ENCODE measurements at regions not wholly inside any gene's neighbourhood (a gene's known extent, or its start where the extent isn't known, plus 50 kb on each side); places are given as distances from the start of the nearest gene placed in this dataset.

DNA sequence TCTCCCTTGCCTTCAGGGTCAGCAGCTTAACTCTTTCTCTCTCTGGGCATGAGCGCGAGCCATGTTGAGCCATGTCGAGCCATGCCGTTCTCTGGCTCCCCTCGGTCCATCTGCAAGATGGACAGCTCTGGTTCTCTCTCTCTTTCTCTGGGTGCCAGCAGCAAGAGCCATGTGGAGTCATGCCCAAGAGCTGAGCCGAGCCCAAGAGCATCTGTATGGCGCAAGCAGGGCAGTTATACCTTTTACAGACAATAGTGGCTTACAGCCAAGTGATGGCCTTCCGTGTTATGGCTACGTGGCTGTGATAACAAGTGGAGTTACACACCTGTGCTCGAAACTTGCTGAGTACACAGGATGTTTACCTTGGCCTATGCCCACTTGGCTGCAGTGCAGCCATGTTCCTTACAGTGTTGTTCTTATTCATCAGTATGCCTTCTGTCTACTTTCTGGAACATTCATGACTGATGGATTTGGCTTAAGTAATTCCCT is 327.7 kb downstream of the GLRX3 start:
- 76 to 81% methylated on average over 10 of the region's 10 CpGs for whole genome bisulfite sequencing, 2 donors
- Histone ChIP-seq H3K27ac (ENCODE audit: low read depth in 1 of 2, low read length in 1 of 2) (no peak overlapping the region), H3K4me3 (no peak overlapping the region), H3K9ac (ENCODE audit: insufficient read depth in 1 of 2, low read length in 2 of 2) (no peak overlapping the region), H3K36me3 (ENCODE audit: control insufficient read depth in 4 of 4, insufficient read depth in 4 of 4, low read length in 4 of 4) (no peaks in the 10 kb centered on the region), H3K9me3 (ENCODE audit: control insufficient read depth in 4 of 4, insufficient read depth in 3 of 4, low read length in 3 of 4) (peaks cover 0 to 4% (median 0%) of the 10 kb centered on the region in 4 donors), H3K4me1 (ENCODE audit: control insufficient read depth in 5 of 5, insufficient read depth in 5 of 5, low read length in 5 of 5) (no peaks in the 10 kb centered on the region), H3K27me3 (ENCODE audit: control insufficient read depth in 3 of 3, insufficient read depth in 3 of 3, low read length in 2 of 3) (no peaks in the 10 kb centered on the region)
- ATAC-seq (ENCODE audit: insufficient read depth, low FRiP score) (no peak), DNase-seq (no peak)
- no peak for TF ChIP-seq CTCF (IDR thresholded peaks at IDR 0.05; ENCODE audit: control extremely low read depth, extremely low read depth)

- DNase-seq, result no peak
- ATAC-seq (ENCODE audit: insufficient read depth, low FRiP score), result no peak
- 79 to 81% methylated on average over 7 of the region's 7 CpGs for WGBS, 2 donors
- no peak overlapping the region for H3K4me3 ChIP-seq
- H3K9me3 ChIP-seq (ENCODE audit: control insufficient read depth in 4 of 4, insufficient read depth in 3 of 4, low read length in 3 of 4), result peaks cover 0 to 7% (median 0%) of the 10 kb centered on the region in 4 donors
- no peak for TF ChIP-seq CTCF (IDR thresholded peaks at IDR 0.05; ENCODE audit: control extremely low read depth, extremely low read depth)
- no peaks in the 10 kb centered on the region for H3K27me3 ChIP-seq (ENCODE audit: control insufficient read depth in 3 of 3, insufficient read depth in 3 of 3, low read length in 2 of 3)
- H3K9ac ChIP-seq (ENCODE audit: insufficient read depth in 1 of 2, low read length in 2 of 2), result no peak overlapping the region
- H3K36me3 ChIP-seq (ENCODE audit: control insufficient read depth in 4 of 4, insufficient read depth in 4 of 4, low read length in 4 of 4), result no peaks in the 10 kb centered on the region
- H3K27ac ChIP-seq (ENCODE audit: low read depth in 1 of 2, low read length in 1 of 2), result no peak overlapping the region
- H3K4me1 ChIP-seq (ENCODE audit: control insufficient read depth in 5 of 5, insufficient read depth in 5 of 5, low read length in 5 of 5), result no peaks in the 10 kb centered on the region
These were observed 328.2 kb downstream of the GLRX3 start for GRCh38 chr10:130464426-130464825.

DNA sequence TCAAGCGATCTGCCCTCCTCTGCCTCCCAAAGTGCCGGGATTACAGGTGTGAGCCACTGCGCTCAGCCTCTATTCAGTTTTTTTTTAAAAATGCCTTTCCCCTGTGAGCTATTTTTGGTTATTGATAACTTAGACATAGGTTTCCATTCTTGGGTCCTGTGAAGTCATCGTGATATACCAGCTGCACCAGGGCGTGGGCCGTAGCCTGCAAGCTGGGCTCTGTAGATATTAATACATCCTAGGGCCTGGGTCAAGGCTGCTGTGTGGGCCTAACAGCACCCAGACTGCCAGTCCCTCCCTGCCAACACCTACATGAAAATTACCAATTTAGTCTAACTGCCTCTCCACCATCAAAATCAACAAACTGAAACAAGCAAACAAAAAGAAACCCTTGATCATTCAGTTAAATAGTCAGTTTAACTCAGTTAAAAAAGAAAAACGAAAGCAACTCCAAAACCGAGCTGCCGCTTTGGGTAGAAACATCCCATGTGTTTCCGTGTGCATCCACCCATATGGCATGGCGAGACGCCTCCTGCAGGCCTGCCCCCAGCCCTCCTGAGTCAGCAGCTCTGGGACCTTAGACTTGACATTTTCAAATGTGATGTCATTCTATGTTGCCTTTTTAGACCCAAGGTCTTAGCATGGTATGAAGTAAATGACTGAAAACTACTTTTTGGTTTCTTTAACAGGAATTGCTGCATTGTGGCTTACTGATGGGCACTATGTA is 330.2 kb downstream of the GLRX3 start:
- H3K9me3 ChIP-seq (ENCODE audit: control insufficient read depth in 4 of 4, insufficient read depth in 3 of 4, low read length in 3 of 4), result peaks cover 0 to 13% (median 0%) of the 10 kb centered on the region in 4 donors
- no peaks in the 10 kb centered on the region for H3K4me1 ChIP-seq (ENCODE audit: control insufficient read depth in 5 of 5, insufficient read depth in 5 of 5, low read length in 5 of 5)
- H3K9ac ChIP-seq (ENCODE audit: insufficient read depth in 1 of 2, low read length in 2 of 2), result no peak overlapping the region
- H3K36me3 ChIP-seq (ENCODE audit: control insufficient read depth in 4 of 4, insufficient read depth in 4 of 4, low read length in 4 of 4), result no peaks in the 10 kb centered on the region
- peaks cover 0 to 3% (median 0%) of the 10 kb centered on the region in 3 donors for H3K27me3 ChIP-seq (ENCODE audit: control insufficient read depth in 3 of 3, insufficient read depth in 3 of 3, low read length in 2 of 3)
- DNase-seq (no peak), ATAC-seq (ENCODE audit: insufficient read depth, low FRiP score) (no peak)
- no peak for TF ChIP-seq CTCF (IDR thresholded peaks at IDR 0.05; ENCODE audit: control extremely low read depth, extremely low read depth)
- no peak overlapping the region for H3K27ac ChIP-seq (ENCODE audit: low read depth in 1 of 2, low read length in 1 of 2)
- no peak overlapping the region for H3K4me3 ChIP-seq
- 94 to 96% methylated on average over 12 of the region's 12 CpGs for WGBS, 2 donors
